NCI-H1105 (cell line): ENCODE measurements at regions not wholly inside any gene's neighbourhood (a gene's known extent, or its start where the extent isn't known, plus 50 kb on each side); places are given as distances from the start of the nearest gene placed in this dataset.
"Not testable (repeated sequence)": the region's sequence is repeated elsewhere in the genome, so short reads cannot be mapped to it uniquely, and the experiment has no call there.

Source experiments
- DNase-seq: peaks from one replicate; lab custom pipeline; 2025; lab: John Stamatoyannopoulos, UW

DNA sequence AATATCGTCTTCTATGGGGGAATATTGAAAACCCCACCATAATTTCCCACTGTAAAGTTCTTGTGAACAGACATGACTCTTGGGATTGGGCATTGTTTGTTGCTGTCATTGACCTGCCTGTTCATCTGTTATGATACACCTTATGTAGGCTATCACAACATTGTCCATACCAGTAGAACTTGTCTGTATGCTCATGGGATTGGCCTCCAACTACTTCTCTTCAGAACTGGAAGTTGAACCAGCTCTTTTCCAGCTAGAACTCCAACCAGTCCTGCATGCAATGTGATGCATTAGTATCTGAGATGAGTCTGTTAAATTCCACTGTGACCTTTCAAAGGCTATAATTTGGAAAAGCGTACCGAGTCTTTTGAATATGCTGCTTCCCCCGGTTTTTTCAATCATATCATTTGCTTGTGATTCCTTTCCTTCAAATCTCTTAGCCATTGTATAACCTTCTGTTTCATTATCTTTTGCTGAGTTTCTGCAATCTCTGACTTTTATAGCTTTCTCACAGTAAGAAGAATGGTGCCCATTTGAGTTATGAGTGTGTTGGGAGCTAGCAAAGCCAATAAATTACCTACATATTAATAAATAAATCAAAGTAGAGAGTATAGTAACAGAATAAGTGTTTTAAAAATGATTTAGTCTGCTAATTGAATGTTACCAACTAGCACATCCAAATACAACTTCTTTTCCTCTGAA lies 101.9 kb downstream of the PLK2 start:
- no peak for DNase-seq

GRCh38 chr5:58357121-58357520 lies 102.8 kb downstream of the PLK2 start:
- DNase-seq = no peak

DNA sequence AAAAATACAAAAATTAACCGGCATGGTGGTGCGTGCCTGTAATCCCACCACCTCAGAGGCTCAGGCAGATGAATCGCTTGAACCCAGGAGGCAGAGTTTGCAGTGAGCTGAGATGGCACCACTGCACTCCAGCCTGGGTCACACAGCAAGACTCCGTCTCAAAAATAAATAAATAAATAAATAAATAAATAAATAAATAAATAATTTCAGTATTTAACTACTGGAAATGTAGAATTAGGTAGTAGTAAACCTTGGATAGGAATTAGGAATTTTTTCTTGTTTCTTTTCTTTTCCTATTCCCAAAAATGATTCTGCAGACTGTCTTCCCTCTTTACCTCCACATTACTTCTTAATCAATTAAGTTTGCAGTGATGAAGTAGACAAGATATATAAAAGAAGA lies 103.2 kb downstream of the PLK2 start:
- no peak for DNase-seq

GRCh38 chr5:58354827-58355226 lies 105.1 kb downstream of the PLK2 start:
- no peak for DNase-seq

- no peak for DNase-seq
Measured at GRCh38 chr5:58353992-58354391, 105.9 kb downstream of the PLK2 start.

DNA sequence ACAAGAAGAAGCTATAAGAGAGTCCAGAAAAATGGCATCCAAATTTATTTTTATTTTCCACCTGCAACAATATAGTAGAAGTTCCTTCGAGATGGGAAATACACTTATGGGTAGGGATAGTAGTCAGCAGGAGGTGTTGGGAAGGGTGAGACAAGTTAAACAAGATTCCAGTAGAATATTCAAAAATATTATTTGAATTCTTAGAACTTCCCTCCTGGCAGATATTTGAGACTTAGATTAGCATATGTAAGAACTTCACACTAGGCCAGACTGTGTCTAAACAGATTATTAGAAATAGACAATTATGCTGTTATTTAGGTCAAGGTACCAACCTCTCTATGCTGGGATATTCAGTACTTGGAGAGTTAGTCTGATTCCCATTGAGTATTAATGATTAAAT lies 108.7 kb downstream of the PLK2 start:
- DNase-seq = no peak

DNA sequence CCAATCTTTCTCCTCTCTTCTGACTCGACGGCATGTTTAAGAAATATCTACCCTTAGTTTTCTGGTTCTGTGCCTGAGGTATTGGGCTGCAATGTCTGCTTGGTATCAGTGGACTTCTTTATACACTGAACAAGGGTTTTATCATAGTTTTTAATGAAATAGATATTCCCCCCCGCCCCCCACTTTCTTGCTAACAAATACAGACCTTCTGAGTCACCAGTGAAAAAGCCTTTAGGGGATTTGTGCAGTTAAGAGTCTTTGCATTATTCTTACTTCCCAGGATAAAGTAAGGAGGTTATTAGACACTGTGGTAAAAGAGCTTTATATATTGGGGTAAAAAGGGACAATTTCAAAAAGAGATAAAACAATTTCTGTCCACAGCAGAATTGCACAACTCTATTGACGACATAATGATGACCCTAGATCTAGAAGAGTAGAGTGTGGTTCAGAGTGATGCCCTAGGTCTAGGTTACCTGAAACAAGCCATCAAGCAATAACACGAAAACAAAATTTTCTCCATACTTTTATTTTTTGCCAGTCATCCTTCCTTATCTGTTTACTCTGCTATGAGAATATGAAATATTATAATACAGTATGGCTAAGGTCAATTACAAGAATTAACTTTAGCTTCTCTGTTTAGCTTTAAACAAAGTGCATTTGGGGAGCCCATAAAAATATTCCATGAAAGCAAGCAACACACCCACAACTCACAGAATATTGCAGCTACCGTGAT lies 110.7 kb downstream of the PLK2 start:
- DNase-seq = no peak

DNA sequence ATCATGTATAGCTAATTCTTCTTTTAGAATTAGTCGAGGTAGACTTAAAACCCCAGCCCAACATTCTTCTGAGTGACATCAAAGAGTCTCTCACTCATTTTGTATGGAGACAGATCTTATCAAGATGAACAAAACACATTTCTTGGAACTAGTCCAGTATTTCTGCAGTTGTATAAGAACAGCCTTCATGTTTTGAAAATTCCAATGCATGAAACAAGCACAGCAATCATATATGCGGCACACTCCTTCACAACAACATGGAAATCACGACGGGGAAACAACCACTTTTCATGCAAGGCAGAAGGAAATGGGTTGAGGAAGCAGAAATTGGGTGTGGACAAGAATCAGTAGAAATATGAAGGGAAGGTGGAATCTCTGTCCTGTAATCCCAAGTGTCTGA lies 113.8 kb downstream of the PLK2 start:
- no peak for DNase-seq

DNA sequence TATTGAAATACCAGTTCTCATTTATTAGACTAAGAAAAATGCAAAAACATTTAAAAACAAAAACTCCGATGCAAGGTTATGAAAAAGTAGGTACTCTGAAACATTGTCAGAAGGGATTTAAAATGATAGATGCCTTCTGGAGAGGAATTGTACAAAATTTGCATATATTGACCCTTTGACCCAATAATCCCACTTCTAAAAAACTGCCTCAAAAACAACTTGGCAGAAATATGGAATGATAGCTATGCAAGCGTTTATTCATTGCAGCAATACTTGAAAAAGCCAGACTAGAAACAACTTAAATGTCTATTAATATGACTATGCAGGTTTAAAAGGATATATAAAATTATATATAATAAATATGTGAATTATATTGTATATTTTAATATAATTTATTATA lies 118.4 kb downstream of the PLK2 start:
- DNase-seq = no peak

DNA sequence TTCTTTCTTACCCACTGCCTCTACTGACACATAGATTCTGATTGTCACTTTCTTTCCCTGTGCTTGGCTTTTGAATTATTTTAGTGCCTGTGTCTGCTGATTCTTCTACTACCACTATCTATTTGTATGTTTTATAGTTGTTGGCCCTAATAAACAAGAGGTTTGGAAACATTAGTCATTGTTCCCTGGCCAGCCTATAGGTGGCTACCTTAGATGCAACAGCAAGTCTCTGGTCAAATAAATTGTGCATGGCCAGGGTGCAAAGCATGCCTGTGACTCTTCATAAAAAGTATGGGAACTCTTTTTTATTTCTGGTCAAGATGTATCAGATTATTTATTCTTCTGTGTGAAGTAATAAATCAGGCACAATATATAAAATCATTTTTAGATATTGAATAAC lies 124.4 kb downstream of the PLK2 start:
- DNase-seq = no peak

DNA sequence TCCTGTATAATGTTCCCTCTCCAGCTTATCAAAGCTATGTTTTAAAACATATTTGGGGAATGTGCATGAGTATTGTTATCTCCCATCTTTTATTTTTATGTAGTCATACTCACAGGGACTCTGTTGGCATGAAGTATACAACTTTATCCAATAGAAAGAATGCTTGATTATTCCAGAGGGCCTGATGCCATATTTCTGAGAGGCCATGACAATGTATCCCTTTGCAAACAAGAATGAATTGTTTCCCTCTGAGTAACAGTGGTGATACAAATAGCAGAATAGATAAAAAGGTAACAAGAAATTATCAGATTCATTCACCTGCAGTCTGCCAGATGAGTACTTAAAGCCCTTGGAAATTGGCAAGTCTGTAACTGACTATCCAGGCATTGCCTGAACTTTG lies 125.9 kb downstream of the PLK2 start:
- no peak for DNase-seq

GRCh38 chr5:58330781-58331180 lies 129.1 kb downstream of the PLK2 start:
- no peak for DNase-seq

- DNase-seq = no peak
Measured at GRCh38 chr5:58327289-58327688, 132.6 kb downstream of the PLK2 start.

DNA sequence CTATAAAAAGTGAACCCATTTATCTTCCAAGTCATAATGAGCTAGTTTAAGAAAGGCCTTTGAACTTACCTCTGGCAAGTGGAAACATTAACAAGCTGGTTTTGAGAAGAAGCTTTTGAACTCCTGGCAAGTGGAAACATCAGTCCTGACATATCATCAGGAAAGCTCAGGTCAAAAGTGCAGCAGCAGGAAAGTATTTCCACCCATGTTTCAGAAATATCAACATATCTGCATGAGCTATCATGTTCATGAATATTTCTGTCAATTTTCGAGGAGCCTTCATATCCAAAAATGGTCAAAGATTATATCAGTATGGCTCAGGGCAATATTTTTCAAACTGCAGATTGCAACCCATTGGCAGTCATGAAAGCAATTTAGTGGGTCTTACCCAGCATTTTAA lies 133.9 kb downstream of the PLK2 start:
- DNase-seq = no peak

DNA sequence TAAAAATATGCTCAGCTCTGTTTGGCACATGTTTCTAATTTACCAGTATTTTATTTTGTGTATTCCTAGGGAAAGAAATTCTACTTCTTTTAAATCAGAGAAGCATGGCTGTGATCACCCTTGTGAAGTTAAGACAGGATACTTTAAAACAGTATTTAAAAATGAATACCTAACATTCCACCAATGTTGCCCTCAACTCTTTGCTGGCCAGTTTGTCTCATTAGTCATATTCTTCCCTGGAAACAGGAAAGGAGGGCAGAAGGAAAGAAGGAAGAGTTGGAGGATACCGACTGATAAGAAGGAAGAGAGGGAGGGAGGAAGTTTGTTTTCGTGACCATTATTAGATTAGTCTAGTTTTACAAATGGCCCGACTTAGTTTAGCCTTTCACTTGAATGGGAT lies 137.4 kb downstream of the PLK2 start:
- no peak for DNase-seq

DNA sequence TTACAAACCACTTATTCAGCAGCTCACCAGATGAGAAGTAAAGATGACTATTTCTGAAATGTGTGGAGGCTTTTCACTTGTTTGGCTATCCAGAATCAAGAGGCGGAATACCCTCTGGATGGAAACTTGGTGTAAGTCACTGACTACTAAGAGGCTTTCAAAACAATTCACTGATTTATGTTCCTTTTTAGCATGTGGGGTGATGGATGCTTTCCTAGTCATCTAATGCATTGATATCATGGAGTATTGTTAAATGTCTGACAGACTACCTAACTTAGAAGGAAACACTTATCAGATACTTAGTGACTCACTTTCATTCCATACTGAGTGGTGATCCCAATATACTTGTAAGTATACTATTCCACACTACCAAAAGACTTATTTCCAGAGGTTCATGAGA lies 141.4 kb downstream of the PLK2 start:
- no peak for DNase-seq

- DNase-seq = no peak
Measured at GRCh38 chr5:58317808-58318207, 142.1 kb downstream of the PLK2 start.

DNA sequence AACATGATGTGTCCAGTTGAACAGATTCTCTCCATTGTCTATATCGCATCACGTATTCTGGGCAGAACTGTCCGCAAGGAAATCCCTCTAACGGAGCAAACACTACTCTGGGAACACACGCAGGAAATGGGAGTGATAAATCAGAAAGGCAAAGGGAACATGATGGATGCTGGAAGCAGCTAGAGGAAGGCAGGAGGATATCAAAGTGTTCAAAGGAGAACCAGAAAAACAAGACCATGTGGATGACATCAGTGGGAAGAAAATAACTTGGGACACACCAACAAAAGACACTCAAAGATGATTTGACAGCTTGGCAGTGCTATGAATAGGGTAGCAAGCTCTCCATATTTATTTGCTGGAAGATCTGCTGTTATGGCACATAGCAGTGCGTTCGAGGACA lies 142.9 kb downstream of the PLK2 start:
- DNase-seq = no peak

DNA sequence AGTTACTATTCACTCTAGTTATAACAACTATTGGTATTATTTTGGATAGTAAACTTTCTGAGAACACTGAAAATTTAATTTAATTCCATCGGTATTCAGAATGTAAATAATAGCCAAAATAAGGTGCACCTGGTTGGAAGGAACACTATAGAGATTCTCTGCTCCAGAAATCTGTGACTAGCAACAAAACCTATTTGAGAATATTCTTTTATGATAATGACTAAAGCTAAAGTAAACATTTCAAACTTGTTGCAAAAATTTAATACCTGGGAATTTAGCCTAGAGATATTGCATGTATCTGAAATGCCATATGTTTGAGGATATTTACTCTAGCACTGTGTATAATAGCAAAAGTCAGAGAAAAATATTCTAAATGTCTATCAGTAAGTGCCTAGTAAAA lies 144.1 kb downstream of the PLK2 start:
- DNase-seq = no peak

GRCh38 chr5:58314356-58315210 lies 145.3 kb downstream of the PLK2 start:
- no peak for DNase-seq

DNA sequence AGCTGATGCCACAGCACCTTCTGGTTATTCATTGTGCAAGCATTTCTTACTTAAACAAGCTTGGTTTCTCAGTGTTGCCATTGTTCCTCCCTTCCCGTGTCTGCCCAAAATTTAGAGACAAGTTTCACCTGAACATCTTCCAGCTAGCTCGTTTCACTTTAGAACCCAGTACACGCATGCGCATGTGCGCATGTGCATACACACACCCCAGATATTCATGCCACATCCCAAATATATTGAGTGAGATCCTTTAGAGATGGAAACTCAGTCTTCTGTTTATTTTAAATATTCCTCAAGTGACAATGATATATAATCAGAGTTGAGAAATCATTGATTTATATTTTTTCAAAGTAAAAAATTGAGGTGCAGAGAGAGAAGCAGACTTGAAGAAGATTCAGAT lies 147.6 kb downstream of the PLK2 start:
- DNase-seq = no peak

GRCh38 chr5:58311526-58311925 lies 148.4 kb downstream of the PLK2 start:
- no peak for DNase-seq

GRCh38 chr5:58308384-58308783 lies 151.5 kb downstream of the PLK2 start:
- not testable (repeated sequence) for DNase-seq
